A673 (cell line): ENCODE measurements at regions not wholly inside any gene's neighbourhood (a gene's known extent, or its start where the extent isn't known, plus 50 kb on each side); places are given as distances from the start of the nearest gene placed in this dataset.

Experiments used
- BruUV-seq: library from RNA; stranded (reverse); fragments of 400-500 nt; replicated peaks from 2 replicates; lab custom pipeline; 2021; lab: Mats Ljungman, UMichigan
- CTCF ChIA-PET: fragments of 300-600 bp; sonication (Branson Sonifier 250); formaldehyde crosslinking; loops from one replicate; lab custom pipeline; 2022; ENCODE audit warnings: antibody characterized with exemption; lab: Charles Lee
- POLR2A ChIA-PET: fragments of 300-600 bp; sonication (Branson Sonifier 250); formaldehyde crosslinking; loops from one replicate; lab custom pipeline; 2022; ENCODE audit warnings: antibody characterized with exemption; ENCODE audit not compliant: low non-redundant PET; lab: Charles Lee
- DNase-seq: peaks from one replicate; pipeline ENCODE4 v3.0.0-alpha.2; 2015; ENCODE audit warnings: low spot score
- H3K27ac ChIP-seq: fragments of 200-600 bp; sonication (generic); 2 replicates; pipeline ENCODE4 v1.5.1; 2016; ENCODE audit warnings: mixed run types, low read depth, mild to moderate bottlenecking, mixed read lengths, antibody characterized with exemption, low read length; ENCODE audit not compliant: poor library complexity, severe bottlenecking
- H3K27me3 ChIP-seq: fragments of 200-600 bp; sonication (generic); replicated peaks from 2 replicates; pipeline ENCODE4 v1.6.1; 2017; ENCODE audit warnings: mixed run types, low read depth, mild to moderate bottlenecking, mixed read lengths, antibody characterized with exemption, low read length; ENCODE audit not compliant: insufficient read depth, poor library complexity
- H3K36me3 ChIP-seq: fragments of 200-600 bp; sonication (generic); 2 replicates; pipeline ENCODE4 v1.6.1; 2016; ENCODE audit warnings: mixed run types, mild to moderate bottlenecking, mixed read lengths, antibody characterized with exemption, low read length; ENCODE audit not compliant: insufficient read depth, poor library complexity, severe bottlenecking
- H3K4me1 ChIP-seq: fragments of 200-600 bp; sonication (generic); 2 replicates; pipeline ENCODE4 v1.6.1; 2017; ENCODE audit warnings: mixed run types, mild to moderate bottlenecking, mixed read lengths, antibody characterized with exemption, low read length; ENCODE audit not compliant: insufficient read depth, poor library complexity, severe bottlenecking
- H3K4me3 ChIP-seq: fragments of 200-600 bp; sonication (generic); 2 replicates; pipeline ENCODE4 v1.5.1; 2016; ENCODE audit warnings: low read depth, mixed run types, mild to moderate bottlenecking, mixed read lengths, low read length; ENCODE audit not compliant: poor library complexity, severe bottlenecking
- H3K9me3 ChIP-seq: fragments of 200-600 bp; sonication (generic); 2 replicates; pipeline ENCODE4 v1.6.1; 2016; ENCODE audit warnings: mixed run types, low read depth, mild to moderate bottlenecking, mixed read lengths, antibody characterized with exemption, low read length; ENCODE audit not compliant: poor library complexity, severe bottlenecking
- CTCF ChIP-seq: fragments of 300-800, 200-600 bp; sonication (generic); conservative IDR thresholded peaks from 2 replicates; pipeline ENCODE4 v1.5.1; 2017; ENCODE audit warnings: low read depth, mild to moderate bottlenecking, antibody characterized with exemption, low read length, moderate library complexity, mixed read lengths
- EZH2 ChIP-seq: fragments of 200-600 bp; sonication (generic); IDR thresholded peaks from 2 replicates; pipeline ENCODE4 v1.6.1; 2017; ENCODE audit warnings: borderline replicate concordance, low read depth, mild to moderate bottlenecking, mixed read lengths, antibody characterized with exemption, low read length; ENCODE audit not compliant: poor library complexity, severe bottlenecking
- intact Hi-C: fragments of 100-400 bp; cut with micrococcal nuclease; formaldehyde crosslinking; loops from one replicate; pipeline ENCODE4 v1.10.0; 2022; ENCODE audit not compliant: unreplicated experiment

- Histone ChIP-seq H3K4me1 (no peaks in the 10 kb centered on the region), H3K9me3 (no peaks in the 10 kb centered on the region), H3K36me3 (no peaks in the 10 kb centered on the region), H3K27me3 (no peaks in the 10 kb centered on the region), H3K4me3 (no peak overlapping the region), H3K27ac (no peak overlapping the region)
- intact Hi-C loops: no loop called here
- ChIA-PET CTCF (no interaction called here), POLR2A (no interaction called here)
- BruUV-seq: no TSS peak
- TF ChIP-seq CTCF: no peak
- no peak for TF ChIP-seq EZH2
- DNase-seq: no peak
Observed at GRCh38 chr12:25759752-25760151, 198.7 kb upstream of the RASSF8 start.

- Histone ChIP-seq H3K4me1 (no peaks in the 10 kb centered on the region), H3K4me3 (no peak overlapping the region), H3K9me3 (no peaks in the 10 kb centered on the region), H3K36me3 (no peaks in the 10 kb centered on the region), H3K27me3 (no peaks in the 10 kb centered on the region), H3K27ac (no peak overlapping the region)
- POLR2A ChIA-PET: no interaction called here
- TF ChIP-seq EZH2: no peak
- TF ChIP-seq CTCF: no peak
- DNase-seq: no peak
- CTCF ChIA-PET: no interaction called here
- no TSS peak for BruUV-seq
- intact Hi-C loops: no loop called here
Observed at GRCh38 chr12:25761356-25761755, 197.1 kb upstream of the RASSF8 start.

- no peaks in the 10 kb centered on the region for H3K4me1 ChIP-seq
- no peaks in the 10 kb centered on the region for H3K27me3 ChIP-seq
- CTCF ChIA-PET: no interaction called here
- no peak for TF ChIP-seq CTCF
- TF ChIP-seq EZH2: no peak
- POLR2A ChIA-PET: no interaction called here
- H3K27ac ChIP-seq: no peak overlapping the region
- intact Hi-C loops: no loop called here
- no peak overlapping the region for H3K4me3 ChIP-seq
- DNase-seq: no peak
- BruUV-seq: no TSS peak
- no peaks in the 10 kb centered on the region for H3K36me3 ChIP-seq
- no peaks in the 10 kb centered on the region for H3K9me3 ChIP-seq
Observed at GRCh38 chr12:25764409-25764808, 194.1 kb upstream of the RASSF8 start.
